PC-3 (cell line): ENCODE measurements at regions not wholly inside any gene's neighbourhood (a gene's known extent, or its start where the extent isn't known, plus 50 kb on each side); places are given as distances from the start of the nearest gene placed in this dataset.

Experiments used
- EZH2 ChIP-seq: fragments of 300-600 bp; sonication (generic); IDR thresholded peaks from one replicate; pipeline ENCODE4 v1.6.1; 2017; ENCODE audit warnings: antibody characterized with exemption, mild to moderate bottlenecking, low read length; ENCODE audit not compliant: unreplicated experiment
- EZH2phosphoT487 ChIP-seq: fragments of 300-600 bp; sonication (generic); IDR thresholded peaks from 2 replicates; pipeline ENCODE4 v1.6.1; 2018; ENCODE audit warnings: mild to moderate bottlenecking, antibody characterized with exemption, low read length, borderline replicate concordance
- TF ChIP-seq, protein P1 (sequence below): fragments of 300-600 bp; sonication (generic); conservative IDR thresholded peaks from 2 replicates; pipeline ENCODE4 v1.5.1; 2017; ENCODE audit warnings: antibody characterized with exemption, low read depth, mild to moderate bottlenecking, low read length

DNA sequence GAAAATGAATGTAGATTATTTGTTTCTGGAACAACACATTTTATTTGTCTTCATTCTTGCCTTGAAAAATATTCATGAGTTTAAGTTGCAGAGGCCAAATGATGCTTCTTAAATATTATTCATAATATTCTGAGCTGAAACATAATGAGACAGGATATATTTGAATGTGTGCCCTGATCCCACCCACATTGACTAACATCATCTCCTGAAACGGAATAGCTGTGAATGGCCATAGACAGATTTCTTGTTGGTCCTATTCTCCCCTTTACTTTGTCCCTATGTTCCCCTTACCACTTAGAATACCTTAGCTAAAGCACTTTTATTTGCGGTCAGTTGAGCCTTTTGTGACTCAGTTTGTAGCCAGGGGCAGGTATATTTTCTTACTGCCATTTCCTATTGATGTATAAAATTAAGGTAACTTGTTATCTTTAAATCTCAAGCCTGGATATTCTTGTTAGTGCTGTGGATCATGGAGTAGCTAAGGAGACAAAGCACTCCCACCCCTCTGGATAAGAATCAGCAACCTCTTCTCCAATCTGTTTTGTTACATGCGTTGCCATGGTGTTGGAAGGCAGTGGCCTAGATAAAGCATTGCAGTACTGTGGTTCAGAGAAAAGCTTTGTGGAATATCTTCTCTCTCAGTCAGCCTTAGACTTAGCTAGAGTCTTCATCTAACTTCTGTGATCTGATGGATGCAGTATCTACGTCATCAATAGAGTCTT is 478.5 kb upstream of the DEPDC1 start:
- TF ChIP-seq, protein P1, sequence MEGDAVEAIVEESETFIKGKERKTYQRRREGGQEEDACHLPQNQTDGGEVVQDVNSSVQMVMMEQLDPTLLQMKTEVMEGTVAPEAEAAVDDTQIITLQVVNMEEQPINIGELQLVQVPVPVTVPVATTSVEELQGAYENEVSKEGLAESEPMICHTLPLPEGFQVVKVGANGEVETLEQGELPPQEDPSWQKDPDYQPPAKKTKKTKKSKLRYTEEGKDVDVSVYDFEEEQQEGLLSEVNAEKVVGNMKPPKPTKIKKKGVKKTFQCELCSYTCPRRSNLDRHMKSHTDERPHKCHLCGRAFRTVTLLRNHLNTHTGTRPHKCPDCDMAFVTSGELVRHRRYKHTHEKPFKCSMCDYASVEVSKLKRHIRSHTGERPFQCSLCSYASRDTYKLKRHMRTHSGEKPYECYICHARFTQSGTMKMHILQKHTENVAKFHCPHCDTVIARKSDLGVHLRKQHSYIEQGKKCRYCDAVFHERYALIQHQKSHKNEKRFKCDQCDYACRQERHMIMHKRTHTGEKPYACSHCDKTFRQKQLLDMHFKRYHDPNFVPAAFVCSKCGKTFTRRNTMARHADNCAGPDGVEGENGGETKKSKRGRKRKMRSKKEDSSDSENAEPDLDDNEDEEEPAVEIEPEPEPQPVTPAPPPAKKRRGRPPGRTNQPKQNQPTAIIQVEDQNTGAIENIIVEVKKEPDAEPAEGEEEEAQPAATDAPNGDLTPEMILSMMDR: no peak
- no peak for TF ChIP-seq EZH2
- no peak for TF ChIP-seq EZH2phosphoT487
